Cardiac fibroblast (primary cell): ENCODE measurements at regions not wholly inside any gene's neighbourhood (a gene's known extent, or its start where the extent isn't known, plus 50 kb on each side); places are given as distances from the start of the nearest gene placed in this dataset.

Source experiments
- DNase-seq, 2 donors: peaks; one replicate each; pipeline versions ENCODE4 v3.0.0 to v3.0.0-alpha.2; 2010; ENCODE audit warnings: low read depth in 2 of 2
- H3K4me3 ChIP-seq, 2 donors: replicated peaks in 1 of 2; 1 replicate in 1 of 2; 2 replicates in 1 of 2; pipeline ENCODE4 v1.5.1; 2011; ENCODE audit warnings: low read depth in 2 of 2, low read length in 2 of 2, mild to moderate bottlenecking in 2 of 2, moderate library complexity in 1 of 2
- CTCF ChIP-seq: IDR thresholded peaks from one replicate; pipeline ENCODE4 v1.5.1; 2011; ENCODE audit warnings: low read depth, mild to moderate bottlenecking, low read length, inconsistent platforms

- no peak for TF ChIP-seq CTCF
- H3K4me3 ChIP-seq, result no peak overlapping the region
- DNase-seq, result peak; percentile 54 to 86
Measured at GRCh38 chr14:100408350-100409002, 85.3 kb downstream of the SLC25A47 start.

GRCh38 chr14:100409003-100409360, 85.8 kb downstream of the SLC25A47 start:
- no peak for DNase-seq
- no peak overlapping the region for H3K4me3 ChIP-seq
- no peak for TF ChIP-seq CTCF

- TF ChIP-seq CTCF, result no peak
- no peak for DNase-seq
- no peak overlapping the region for H3K4me3 ChIP-seq
Measured at GRCh38 chr14:100409651-100410050, 86.5 kb downstream of the SLC25A47 start.

GRCh38 chr14:100410056-100410565, 87.0 kb downstream of the SLC25A47 start:
- H3K4me3 ChIP-seq, result no peak overlapping the region
- DNase-seq, result peak; percentile 45 to 89
- no peak for TF ChIP-seq CTCF

GRCh38 chr14:100413699-100414098, 90.6 kb downstream of the SLC25A47 start:
- DNase-seq, result no peak
- TF ChIP-seq CTCF, result no peak

GRCh38 chr14:100415226-100415625, 92.1 kb downstream of the SLC25A47 start:
- DNase-seq, result no peak
- no peak overlapping the region for H3K4me3 ChIP-seq
- no peak for TF ChIP-seq CTCF

More at GRCh38 chr14:100413699-100414098, 90.6 kb downstream of the SLC25A47 start:
- H3K4me3 ChIP-seq, result no peak overlapping the region

GRCh38 chr14:100416081-100416680, 93.0 kb downstream of the SLC25A47 start:
- no peak overlapping the region for H3K4me3 ChIP-seq
- TF ChIP-seq CTCF, result no peak
- no peak for DNase-seq
